ENCODE measurements at regions not wholly inside any gene's neighbourhood (a gene's known extent, or its start where the extent isn't known, plus 50 kb on each side); places are given as distances from the start of the nearest gene placed in this dataset.
"Not testable (repeated sequence)": the region's sequence is repeated elsewhere in the genome, so short reads cannot be mapped to it uniquely, and the experiment has no call there.

DNA sequence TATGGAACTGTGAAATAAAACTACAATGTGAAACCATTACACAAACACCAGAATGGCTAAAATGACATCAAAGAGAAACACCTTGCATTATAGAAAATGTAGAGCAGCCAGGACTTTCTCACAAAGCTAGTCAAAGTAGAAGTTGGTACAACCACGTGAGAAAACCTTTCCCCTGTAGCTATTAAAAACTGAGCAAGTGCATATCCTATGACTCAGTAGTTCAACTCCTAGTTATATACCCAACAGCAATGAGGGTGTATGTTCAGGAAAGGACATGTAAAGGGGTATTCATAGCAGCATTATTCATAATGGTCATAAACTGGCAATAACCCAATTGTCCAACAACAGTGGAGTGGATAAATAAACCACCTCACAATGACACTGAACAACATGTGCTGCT lies 177.5 kb upstream of the NUDT10 start:
- no peak overlapping the region for H3K4me3 ChIP-seq
- H3K36me3 ChIP-seq = no peaks in the 10 kb centered on the region
- no peak for TF ChIP-seq POLR2A (IDR thresholded peaks at IDR 0.05)
- TF ChIP-seq CTCF (IDR thresholded peaks at IDR 0.05) = no peak
- H3K27me3 ChIP-seq = no peaks in the 10 kb centered on the region
- intact Hi-C loops (cut with DNase I; ENCODE audit: low total_unique reads) = no loop called here
- no peaks in the 10 kb centered on the region for H3K9me3 ChIP-seq
- H3K4me1 ChIP-seq = no peaks in the 10 kb centered on the region
- DNase-seq = no peak
- no peak overlapping the region for H3K27ac ChIP-seq

GRCh38 chrX:51155566-51155965 lies 177.1 kb upstream of the NUDT10 start:
- no peak for DNase-seq
- intact Hi-C loops (cut with DNase I; ENCODE audit: low total_unique reads) = no loop called here
- TF ChIP-seq CTCF (IDR thresholded peaks at IDR 0.05) = no peak
- no peak for TF ChIP-seq POLR2A (IDR thresholded peaks at IDR 0.05)
- Histone ChIP-seq H3K27ac (no peak overlapping the region), H3K9me3 (no peaks in the 10 kb centered on the region), H3K4me3 (no peak overlapping the region), H3K4me1 (no peaks in the 10 kb centered on the region), H3K36me3 (no peaks in the 10 kb centered on the region), H3K27me3 (no peaks in the 10 kb centered on the region)

DNA sequence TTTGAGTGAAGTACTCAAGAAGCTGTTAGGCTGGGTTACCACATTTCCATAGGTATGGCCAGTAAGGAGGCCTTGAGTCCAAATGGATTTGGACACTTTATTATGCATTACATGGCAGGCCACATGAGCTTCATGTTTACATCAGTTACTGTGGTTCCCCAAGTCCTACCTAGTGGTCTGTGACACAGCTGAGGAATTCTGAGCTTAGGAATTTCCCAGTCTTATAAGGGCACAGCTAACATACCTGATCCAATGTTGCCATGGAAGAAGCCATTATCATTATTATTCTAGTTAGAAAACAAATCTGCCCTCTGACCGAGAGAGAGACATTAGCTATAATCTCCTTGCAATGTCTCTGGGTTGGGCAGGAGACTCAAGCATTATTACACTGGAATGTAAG lies 174.4 kb upstream of the NUDT10 start:
- intact Hi-C loops (cut with DNase I; ENCODE audit: low total_unique reads) = no loop called here
- no peak for DNase-seq
- no peak overlapping the region for H3K4me3 ChIP-seq
- TF ChIP-seq POLR2A (IDR thresholded peaks at IDR 0.05) (no peak), CTCF (IDR thresholded peaks at IDR 0.05) (no peak)
- no peak overlapping the region for H3K27ac ChIP-seq
- no peaks in the 10 kb centered on the region for H3K4me1 ChIP-seq
- H3K36me3 ChIP-seq = no peaks in the 10 kb centered on the region
- no peaks in the 10 kb centered on the region for H3K9me3 ChIP-seq
- no peaks in the 10 kb centered on the region for H3K27me3 ChIP-seq

DNA sequence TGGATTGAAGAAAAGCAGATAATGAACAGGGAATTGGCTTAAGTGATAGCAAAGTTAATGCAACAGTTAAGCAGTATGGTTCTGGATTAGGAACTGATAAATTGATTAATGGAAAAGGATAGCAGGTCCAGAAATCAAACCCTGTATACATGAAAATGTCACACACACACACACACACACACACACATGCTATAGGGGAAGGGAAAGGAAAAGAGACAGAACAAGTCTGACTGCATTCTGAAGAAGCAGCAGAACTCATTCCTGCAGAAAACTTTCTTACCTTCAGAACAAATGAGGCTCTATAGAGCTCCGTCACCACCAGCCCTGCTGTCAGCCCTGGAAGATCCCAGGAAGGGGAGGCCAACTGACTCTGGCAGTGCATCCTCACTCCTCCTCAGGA lies 173.2 kb upstream of the NUDT10 start:
- DNase-seq; H3K9me3 ChIP-seq; H3K36me3 ChIP-seq; H3K27ac ChIP-seq; H3K4me3 ChIP-seq; intact Hi-C loops (cut with DNase I; ENCODE audit: low total_unique reads); H3K27me3 ChIP-seq; H3K4me1 ChIP-seq: not testable (repeated sequence)

GRCh38 chrX:51163730-51164129 lies 168.9 kb upstream of the NUDT10 start:
- Histone ChIP-seq H3K27me3 (no peaks in the 10 kb centered on the region), H3K9me3 (no peaks in the 10 kb centered on the region), H3K36me3 (no peaks in the 10 kb centered on the region), H3K4me3 (no peak overlapping the region), H3K4me1 (no peaks in the 10 kb centered on the region), H3K27ac (no peak overlapping the region)
- no peak for DNase-seq
- intact Hi-C loops (cut with DNase I; ENCODE audit: low total_unique reads) = no loop called here
- TF ChIP-seq POLR2A (IDR thresholded peaks at IDR 0.05) (no peak), CTCF (IDR thresholded peaks at IDR 0.05) (no peak)

DNA sequence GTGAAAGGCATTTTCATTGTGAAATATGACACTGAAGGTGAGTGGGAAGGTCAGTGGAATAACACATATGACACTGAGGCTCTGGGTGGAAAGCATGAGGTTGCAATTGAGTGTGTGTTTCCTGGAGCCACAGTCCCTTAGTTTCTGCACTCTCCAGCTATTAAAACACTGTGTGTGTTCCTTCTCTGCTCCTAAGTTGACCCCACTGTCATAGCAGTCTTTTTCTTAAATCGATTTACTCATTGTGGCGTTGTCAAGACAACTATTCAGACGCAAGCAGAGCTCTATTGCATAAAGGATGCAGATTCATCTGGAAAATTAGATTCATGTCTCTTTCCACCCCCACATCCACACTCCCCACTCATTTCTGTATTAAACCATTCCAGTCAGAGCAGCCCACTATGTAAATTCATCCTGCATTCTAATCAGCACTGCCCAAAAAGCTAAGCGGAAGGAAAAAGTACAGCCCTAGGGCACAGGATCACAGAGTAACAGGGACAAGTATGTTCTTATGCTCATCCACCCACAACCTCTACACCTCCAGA lies 154.2 kb upstream of the NUDT10 start:
- intact Hi-C loops (cut with DNase I; ENCODE audit: low total_unique reads); H3K27me3 ChIP-seq; H3K9me3 ChIP-seq; DNase-seq; H3K27ac ChIP-seq; H3K4me1 ChIP-seq; H3K4me3 ChIP-seq; H3K36me3 ChIP-seq: not testable (repeated sequence)

DNA sequence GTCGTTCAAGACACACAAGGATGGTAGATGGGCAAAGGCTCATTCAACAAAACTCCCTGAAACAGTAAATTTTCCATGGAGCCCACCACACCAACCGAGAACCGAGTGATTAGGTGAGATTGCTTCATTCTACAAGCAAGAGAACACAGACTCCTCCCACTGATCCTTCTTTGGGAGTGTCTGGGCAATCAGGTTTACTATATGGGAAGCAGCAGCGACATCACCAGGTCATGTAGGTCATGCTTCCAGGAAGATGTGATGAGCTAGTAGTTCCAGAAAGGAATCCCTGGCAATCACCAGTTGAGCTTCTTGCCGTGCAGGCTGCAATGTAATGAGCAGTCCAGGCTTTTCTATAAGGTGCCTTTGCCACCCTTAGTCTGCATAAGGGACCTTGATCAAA lies 152.8 kb upstream of the NUDT10 start:
- H3K27me3 ChIP-seq; H3K36me3 ChIP-seq; H3K9me3 ChIP-seq; H3K4me1 ChIP-seq; DNase-seq; H3K4me3 ChIP-seq; H3K27ac ChIP-seq; intact Hi-C loops (cut with DNase I; ENCODE audit: low total_unique reads): not testable (repeated sequence)
